Caki2 (cell line): ENCODE measurements at regions not wholly inside any gene's neighbourhood (a gene's known extent, or its start where the extent isn't known, plus 50 kb on each side); places are given as distances from the start of the nearest gene placed in this dataset.
"Not testable (repeated sequence)": the region's sequence is repeated elsewhere in the genome, so short reads cannot be mapped to it uniquely, and the experiment has no call there.

Experiments
- DNase-seq: peaks from one replicate; pipeline ENCODE4 v3.0.0-alpha.2; 2015; ENCODE audit warnings: low read depth
- in situ Hi-C: cut with HindIII; loops from 2 replicates; pipeline ENCODE4 v1.10.0; 2016; ENCODE audit warnings: low sequenced_read_pairs, low pct_unique_long_range_greater_than_20kb, mixed read lengths

DNA sequence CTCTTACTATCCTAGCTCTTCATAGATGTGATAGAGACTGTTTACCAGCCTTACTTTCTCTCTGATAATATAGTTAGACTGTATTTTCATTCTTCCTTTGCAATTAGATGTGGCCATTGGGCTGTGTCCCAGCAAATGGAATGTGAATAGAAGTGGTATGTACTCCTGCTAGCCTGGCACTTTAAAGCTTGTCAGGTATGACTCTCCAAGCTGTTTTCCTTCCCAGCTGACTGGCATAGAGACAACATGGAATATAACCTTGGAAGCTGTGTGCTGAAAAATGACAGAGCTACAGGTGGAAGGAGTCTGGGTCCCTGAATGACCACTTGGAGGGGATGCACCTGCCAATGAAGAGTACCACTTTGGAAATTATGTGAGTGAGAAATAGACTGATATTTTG lies 116.2 kb downstream of the DIRAS2 start:
- in situ Hi-C loops: no loop called here
- DNase-seq: no peak

DNA sequence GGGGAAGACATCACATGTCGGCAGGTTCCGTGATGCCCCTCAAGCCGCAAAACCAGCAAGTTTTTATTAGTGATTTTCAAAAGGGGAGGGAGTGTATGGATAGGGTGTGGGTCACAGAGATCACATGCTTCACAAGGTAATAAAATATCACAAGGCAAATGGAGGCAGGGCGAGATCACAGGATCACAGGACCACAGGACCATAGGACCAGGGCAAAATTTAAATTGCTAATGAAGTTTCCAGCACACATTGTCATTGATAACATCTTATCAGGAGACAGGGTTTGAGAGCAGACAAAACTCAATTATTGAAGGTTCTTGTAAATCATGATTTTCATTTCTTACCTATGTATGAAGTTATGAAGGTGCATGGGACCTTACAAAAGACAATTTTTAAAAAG lies 106.5 kb downstream of the DIRAS2 start:
- in situ Hi-C loops: not testable (repeated sequence)

DNA sequence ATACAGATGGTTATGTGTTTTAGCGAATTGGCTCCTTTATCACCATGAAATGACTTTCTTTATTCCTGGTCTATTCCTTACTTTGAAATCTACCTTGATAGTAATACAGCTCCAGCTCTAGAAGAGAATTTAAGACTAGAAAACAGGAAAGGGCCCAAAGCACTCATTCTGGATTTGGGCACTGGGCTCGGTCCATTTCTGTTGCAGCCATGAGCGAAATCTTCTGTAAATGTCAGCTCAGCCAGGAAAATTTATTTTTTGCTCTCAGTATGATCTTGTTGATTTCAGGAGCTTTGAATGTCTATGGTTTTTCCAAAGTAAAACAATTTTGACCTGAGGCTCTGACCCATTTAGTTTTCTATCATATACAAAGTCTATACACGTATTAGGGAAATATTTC lies 104.1 kb downstream of the DIRAS2 start:
- in situ Hi-C loops: no loop called here
- no peak for DNase-seq

More for the DNA sequence above, 106.5 kb downstream of the DIRAS2 start:
- not testable (repeated sequence) for DNase-seq

DNA sequence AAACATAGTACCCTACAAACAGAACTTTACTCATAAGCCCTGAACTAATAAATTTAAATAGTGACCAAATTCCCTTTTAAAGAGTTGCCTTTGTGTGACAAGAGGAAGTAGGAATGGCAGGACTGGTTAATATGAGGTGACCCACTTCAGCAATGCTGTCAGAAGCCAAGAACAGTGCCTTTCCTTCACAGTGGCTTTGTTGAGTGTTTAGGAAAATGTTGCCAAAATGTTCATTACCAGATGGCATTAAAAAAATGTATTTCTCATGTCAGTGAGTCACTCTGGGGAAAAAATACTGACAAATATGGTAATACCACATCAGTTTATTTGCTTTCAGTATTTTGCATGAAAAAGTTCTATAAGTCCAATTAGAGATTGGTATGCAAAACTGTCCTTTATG lies 103.3 kb downstream of the DIRAS2 start:
- no peak for DNase-seq
- in situ Hi-C loops: no loop called here

DNA sequence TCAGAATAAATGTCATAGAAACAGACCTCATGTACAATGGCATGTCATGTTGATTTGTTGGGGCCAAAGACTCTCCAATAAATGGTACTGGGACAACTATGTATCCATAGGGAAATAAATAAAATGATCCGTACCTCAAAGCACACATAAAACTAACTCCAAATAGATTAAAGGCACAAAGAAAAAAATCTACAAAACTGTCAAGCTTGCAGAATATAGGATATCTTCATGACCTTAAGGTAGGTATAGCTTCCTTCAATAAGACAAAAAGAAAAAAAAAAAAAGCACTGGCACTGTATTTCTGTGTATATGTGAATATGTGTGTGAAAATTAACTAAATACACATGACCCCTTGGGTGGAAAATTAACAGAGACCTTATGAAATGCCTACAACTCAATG lies 101.9 kb downstream of the DIRAS2 start:
- DNase-seq: no peak

DNA sequence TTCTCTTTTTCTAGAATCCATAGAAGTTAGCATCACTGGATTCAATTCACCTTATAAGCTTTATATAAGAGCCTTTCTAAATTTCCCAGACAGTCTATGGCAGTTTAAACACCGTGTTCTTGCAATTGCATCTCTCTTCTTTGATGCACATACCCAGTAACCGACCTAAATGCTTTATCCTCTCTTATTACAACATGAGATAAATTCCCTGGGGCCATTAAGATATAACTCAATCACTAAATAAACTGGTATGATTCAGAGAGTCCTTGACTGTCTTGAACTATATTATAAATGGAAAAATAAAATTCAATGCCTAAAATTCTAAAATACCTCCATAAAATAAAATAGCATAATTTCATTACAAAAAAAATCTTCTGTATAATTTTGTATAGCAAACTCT lies 98.1 kb downstream of the DIRAS2 start:
- in situ Hi-C loops: no loop called here
- no peak for DNase-seq

More for the DNA sequence above, 101.9 kb downstream of the DIRAS2 start:
- in situ Hi-C loops: no loop called here

DNA sequence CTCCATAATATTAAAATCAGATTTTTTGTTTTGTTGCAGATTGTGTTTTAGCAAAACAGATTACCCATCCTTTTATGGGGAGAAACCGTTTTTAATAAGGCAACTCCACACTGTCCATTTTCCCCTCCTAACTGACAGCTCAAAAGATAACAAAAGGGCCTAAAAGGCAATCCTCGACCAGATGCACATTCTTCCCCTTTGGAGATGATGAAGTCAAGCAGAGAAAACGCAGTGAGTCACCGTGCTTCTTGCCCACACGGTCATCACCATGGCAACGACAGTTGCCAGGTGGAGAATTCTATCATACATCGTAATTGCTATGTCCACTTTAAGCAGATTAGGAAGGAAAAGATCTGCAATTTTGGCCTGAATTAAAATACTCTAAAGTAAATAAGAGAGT lies 96.4 kb downstream of the DIRAS2 start:
- peak; percentile 85 for DNase-seq
- in situ Hi-C loops: no loop called here

DNA sequence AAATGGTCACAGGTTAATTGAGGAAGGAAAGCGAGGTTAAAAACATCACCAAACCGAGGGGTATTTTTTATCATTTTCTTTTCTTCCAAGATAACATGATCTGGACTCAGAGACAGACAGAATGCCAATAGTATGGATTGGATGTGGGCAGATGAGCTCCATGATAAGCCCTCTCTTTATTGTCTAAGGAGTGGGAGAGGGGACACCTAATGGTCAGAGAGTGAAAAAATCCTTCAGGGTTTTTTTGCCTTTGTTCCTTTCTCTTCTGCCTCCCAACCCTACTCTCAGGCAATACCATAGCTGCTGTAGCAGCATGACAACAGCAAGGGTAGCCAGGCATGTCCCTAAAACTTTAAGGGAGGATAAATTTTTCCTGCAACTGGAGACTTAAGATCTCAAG lies 94.7 kb downstream of the DIRAS2 start:
- in situ Hi-C loops: no loop called here
- DNase-seq: peak; percentile 15

DNA sequence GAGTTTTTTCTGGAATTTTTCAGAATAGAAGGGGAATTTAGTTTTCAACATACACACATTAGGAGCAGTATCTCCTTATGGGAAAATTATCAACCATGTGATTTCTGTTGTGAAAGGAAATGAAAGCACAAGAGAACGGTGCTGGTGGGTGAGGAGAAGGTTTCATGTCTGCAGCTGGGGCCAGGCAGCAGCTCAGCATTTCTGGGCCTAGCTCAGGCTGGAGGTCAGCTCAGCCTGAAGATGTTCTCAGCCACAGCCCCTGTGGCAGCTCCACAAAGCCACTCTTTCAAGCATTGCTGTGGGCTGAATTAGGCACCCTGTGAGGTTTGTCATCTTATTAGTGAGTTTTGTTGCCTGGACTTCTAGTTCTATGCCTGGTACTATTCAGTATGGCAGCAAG lies 90.3 kb downstream of the DIRAS2 start:
- in situ Hi-C loops: loop anchor here (10.0 kb wide), 1 partner anchor 108 kb away; no protein-coding TSS in a partner anchor
- no peak for DNase-seq

DNA sequence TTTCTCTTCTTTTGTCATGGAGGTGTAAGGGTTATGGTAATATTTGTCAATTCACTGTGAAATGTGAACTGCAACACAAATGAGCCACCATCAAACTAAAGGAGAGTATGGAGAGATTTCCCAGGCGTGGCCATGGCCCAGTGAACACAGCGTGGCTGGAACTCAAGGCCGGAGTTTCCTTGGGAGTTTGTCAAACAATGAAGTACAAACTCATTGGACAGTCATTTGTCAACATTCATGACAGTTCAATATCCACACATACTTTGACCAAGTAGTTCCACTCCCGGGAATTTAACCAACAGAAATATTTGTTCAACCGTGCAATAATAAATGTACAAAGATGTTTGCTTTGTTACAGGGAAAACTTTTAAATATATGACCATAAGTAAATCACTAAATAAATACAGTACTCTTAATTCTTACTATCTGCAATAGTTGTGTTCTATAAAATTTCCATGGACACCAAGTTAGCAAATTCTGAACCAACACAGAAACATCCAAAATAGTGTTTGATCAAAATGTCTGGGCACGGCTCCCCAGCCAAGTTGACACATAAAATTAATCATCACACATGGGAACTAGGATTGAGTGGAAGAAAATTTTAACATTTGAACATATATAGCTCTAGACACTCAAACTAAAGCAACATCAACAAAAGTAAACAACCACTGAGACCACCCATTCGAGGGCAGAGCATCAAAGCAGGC lies 87.1 kb downstream of the DIRAS2 start:
- peak; percentile 84 for DNase-seq
- in situ Hi-C loops: loop anchor here (10.0 kb wide), 1 partner anchor 111 kb away; no protein-coding TSS in a partner anchor

DNA sequence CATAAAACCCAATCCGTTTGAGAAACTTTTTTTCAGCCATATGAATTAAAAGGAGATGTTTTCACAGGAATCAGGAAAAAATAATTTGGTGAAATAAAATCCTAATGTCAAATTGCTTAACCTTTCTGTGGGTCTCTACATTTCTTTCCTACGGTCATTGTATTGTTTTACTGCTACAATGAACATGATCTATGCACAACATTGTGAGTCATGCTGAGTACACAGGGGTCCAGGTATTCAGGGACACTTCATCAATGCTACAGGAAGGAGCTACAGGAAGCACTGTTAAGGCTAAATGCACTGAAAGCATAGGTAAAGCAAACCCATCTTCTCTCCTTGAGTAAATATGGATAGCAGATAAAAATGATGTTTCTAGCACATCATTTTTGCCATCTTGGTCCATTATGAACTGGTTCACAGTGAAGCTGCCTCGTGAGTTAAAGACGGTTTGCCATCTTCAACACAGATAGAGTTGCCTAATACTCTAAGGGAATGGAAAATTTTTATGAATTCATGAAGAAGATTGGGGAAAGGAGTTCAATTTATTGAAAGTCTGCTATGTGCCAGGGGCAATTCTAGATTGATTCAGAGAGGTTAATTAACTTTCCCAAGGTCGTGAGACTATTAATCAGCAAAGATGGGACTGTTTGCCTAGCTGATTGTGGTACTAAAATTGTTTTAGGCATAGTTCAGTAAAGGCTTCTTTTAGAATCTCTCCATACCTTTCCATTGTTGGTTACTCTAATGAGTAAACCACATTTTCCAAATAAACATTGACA lies 85.5 kb downstream of the DIRAS2 start:
- in situ Hi-C loops: loop anchor here (10.0 kb wide), 1 partner anchor 112 kb away; no protein-coding TSS in a partner anchor
- DNase-seq: no peak

DNA sequence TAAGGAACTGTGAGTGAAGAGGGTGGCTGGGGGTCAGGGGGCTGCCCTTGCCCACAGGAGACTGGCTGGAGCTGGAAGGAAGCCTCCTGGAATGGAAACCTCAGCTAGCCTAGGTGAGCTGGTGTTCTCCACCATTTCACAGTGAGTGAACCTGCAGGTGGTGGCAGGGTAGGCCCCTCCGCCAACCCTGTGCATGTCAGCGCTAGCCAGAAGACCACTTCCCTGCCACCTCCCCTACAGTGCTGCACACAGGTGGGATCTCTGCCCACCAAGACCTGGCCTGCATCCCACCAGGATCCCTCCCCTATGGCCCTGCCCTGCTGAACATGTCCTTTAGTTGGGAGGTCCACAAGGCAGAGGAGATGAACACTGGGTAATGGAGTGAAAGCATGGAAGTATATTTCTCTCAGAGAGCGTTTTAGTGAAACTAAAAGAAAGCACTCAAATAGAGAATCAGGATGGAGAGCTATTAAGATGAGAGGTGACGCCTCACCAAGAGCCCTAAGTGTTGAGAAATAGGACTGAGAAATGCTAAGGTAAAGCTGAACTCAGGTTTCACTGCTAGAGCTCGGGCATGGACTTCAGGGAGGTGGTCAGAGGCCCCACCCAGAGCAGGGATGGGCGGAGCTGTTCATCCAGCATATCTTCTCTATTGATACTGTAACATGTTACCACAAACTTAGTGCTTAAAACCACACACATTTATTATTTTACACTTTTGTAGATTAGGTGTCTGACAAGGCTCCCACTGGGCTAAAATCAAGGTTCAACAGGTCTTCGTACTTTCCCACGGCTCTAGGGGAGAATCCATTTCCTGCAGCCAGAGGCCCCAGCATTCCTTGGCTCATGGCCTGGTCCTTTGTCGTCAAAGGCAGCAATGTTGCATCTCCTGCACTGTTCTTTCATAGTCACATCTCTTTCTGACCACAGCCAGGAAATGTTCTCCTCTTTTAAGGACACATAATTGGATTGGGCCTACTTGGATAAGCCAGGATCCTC lies 83.2 kb downstream of the DIRAS2 start:
- DNase-seq: no peak
- in situ Hi-C loops: loop anchor here (10.0 kb wide), 1 partner anchor 115 kb away; no protein-coding TSS in a partner anchor
